Mucosa of rectum (tissue), 2 donors: ENCODE measurements at regions not wholly inside any gene's neighbourhood (a gene's known extent, or its start where the extent isn't known, plus 50 kb on each side); places are given as distances from the start of the nearest gene placed in this dataset.
"Not testable (repeated sequence)": the region's sequence is repeated elsewhere in the genome, so short reads cannot be mapped to it uniquely, and the experiment has no call there.

Experiments
- H3K27ac ChIP-seq, 2 donors: one replicate each; pipeline ENCODE4 v1.7.0; 2013; ENCODE audit warnings: inconsistent platforms in 2 of 2, low read depth in 2 of 2, low read length in 2 of 2
- H3K27me3 ChIP-seq, 2 donors: one replicate each; pipeline ENCODE4 v1.7.0; 2013; ENCODE audit warnings: low read length in 2 of 2; ENCODE audit not compliant: control insufficient read depth in 2 of 2, insufficient read depth in 2 of 2
- H3K36me3 ChIP-seq, 2 donors: one replicate each; pipeline ENCODE4 v1.7.0; 2013; ENCODE audit warnings: low read length in 2 of 2; ENCODE audit not compliant: control insufficient read depth in 2 of 2, insufficient read depth in 2 of 2
- H3K4me1 ChIP-seq, 2 donors: one replicate each; pipeline ENCODE4 v1.7.0; 2013; ENCODE audit warnings: low read length in 2 of 2, mild to moderate bottlenecking in 1 of 2; ENCODE audit not compliant: control insufficient read depth in 2 of 2, insufficient read depth in 2 of 2
- H3K4me3 ChIP-seq, 2 donors: one replicate each; pipeline ENCODE4 v1.7.0; 2013; ENCODE audit warnings: low read length in 2 of 2
- H3K9ac ChIP-seq, 2 donors: one replicate each; pipeline ENCODE4 v1.7.0; 2013; ENCODE audit warnings: low read length in 2 of 2, low read depth in 1 of 2, mild to moderate bottlenecking in 1 of 2
- H3K9me3 ChIP-seq, 2 donors: one replicate each; pipeline ENCODE4 v1.7.0; 2013; ENCODE audit warnings: low read length in 2 of 2; ENCODE audit not compliant: control insufficient read depth in 2 of 2
- donor health status: healthy.
- donor health status: Normal muscosa, but diverticular disease.

GRCh38 chr5:134471858-134472449, 53.5 kb upstream of the JADE2 start:
- H3K27me3 ChIP-seq, H3K9ac ChIP-seq, H3K4me1 ChIP-seq, H3K9me3 ChIP-seq, H3K4me3 ChIP-seq, H3K36me3 ChIP-seq, H3K27ac ChIP-seq: not testable (repeated sequence)

DNA sequence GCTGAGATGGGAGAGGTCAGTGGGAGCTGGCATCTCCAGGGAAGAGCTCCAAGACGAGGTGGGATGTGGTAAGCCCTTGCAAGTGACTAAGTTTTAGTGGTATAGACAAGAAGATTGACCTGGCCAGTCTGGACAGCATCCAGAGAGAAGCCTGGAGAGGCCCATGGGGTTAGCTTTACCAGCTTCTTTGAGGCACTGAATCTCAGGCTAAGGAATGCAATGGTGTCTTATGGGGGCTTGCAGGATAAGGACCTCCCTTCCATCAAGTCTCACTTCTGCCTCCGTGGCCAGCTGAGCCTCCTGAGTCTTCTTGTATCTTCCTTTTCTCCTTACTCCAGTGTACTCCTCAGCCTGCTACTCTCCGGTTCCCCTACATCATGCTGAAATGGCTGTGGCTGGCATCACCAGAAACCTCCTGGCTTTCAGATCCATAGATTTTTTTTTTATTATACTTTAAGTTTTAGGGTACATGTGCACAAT, 56.5 kb upstream of the JADE2 start:
- H3K9me3 ChIP-seq = no peaks in the 10 kb centered on the region
- no peak overlapping the region for H3K27ac ChIP-seq
- H3K4me1 ChIP-seq = peaks cover 21 to 24% of the 10 kb centered on the region in 2 donors
- H3K36me3 ChIP-seq = no peaks in the 10 kb centered on the region
- H3K9ac ChIP-seq = peak overlapping the region in 1 of 2 donors; percentile 33
- no peak overlapping the region for H3K4me3 ChIP-seq
- no peaks in the 10 kb centered on the region for H3K27me3 ChIP-seq

DNA sequence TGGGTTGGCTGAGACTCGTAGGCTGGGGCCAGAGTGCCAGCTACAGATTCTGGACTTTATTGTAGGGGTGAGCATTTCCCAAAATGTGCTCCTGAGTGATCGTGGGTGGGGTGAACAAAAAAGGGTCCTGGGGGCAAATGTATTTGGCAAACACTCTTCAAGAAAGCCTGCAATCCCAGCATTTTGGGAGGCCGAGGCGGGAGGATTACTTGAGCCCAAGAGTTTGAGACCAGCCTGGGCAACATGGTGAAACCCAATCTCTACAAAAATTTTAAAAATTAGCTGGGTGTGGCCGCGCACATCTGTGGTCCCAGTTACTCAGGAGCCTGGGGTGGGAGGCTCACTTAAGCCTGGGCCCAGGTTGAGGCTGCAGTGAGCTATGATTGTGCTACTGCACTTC, 55.5 kb upstream of the CDKN2AIPNL start:
- no peaks in the 10 kb centered on the region for H3K27me3 ChIP-seq
- H3K4me1 ChIP-seq = peaks cover 21 to 24% of the 10 kb centered on the region in 2 donors
- H3K9me3 ChIP-seq = no peaks in the 10 kb centered on the region
- H3K36me3 ChIP-seq = no peaks in the 10 kb centered on the region
- peak overlapping the region; percentile 59 to 79 for H3K4me3 ChIP-seq
- peak overlapping the region; percentile 85 to 86 for H3K9ac ChIP-seq
- peak overlapping the region; percentile 98 to 99 for H3K27ac ChIP-seq

DNA sequence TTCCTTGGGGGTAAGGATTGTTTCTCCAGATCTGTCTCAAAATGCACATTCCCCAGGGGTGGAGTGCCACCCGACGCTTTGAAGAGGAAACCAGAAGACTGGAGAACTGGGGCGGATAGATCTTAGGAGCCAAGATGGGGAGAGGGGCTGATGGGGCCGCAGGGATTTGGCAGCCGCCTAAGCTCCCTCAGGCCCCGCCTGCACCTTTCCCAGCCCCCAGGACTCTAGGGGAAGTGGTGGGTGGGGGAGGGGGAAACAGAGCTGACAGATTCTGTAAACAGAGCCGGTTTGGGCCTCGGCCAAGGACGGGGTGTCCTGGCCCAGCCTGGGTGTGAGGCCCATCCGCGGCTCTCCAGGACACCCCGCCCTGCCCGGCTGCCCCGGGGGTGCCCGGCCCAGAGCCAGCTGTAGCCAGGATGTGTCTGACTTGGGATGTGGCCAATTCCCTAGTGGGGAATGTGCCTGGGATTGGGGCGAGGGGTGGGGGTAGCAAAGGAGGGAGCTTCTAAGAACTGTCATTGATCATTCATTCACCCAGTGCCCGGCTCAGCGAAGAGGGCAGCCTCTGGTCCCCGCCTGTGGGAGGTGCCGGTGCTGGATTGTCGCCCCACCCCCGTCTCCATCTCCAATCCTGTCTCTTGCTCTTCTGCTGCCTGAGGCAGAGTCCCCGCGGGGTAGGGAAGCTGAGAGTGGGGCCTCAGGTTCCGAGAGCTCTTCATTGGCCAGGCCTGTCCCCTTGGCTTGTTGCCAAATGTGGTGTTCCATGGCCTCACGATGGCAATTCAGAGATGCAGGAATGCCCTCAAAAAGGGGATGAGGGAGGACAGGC, 54.8 kb upstream of the CDKN2AIPNL start:
- peak overlapping the region; percentile 85 to 86 for H3K9ac ChIP-seq

DNA sequence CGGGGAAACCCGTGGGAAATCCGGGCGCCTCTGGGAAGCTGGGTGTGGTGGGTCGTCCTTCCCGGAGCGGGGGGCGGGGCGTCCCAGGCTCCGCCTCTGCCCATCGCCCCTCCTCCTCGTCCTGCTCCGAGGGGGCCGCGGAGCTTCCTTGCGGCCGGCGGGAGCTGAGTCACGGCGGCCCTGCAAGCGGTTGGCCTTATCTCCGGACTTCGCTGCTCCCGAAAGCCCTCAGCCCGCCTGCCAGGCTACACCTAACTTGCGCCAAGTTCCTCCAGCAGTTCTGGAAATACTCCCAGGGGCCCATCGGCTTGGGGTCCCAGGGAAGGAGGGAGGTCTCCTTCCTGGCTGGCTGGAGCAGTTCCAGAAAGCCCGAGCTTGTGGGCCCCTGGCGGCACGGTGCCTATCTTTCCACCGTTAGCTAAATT, 54.1 kb upstream of the CDKN2AIPNL start:
- H3K9ac ChIP-seq = peak overlapping the region; percentile 85 to 86
- peak overlapping the region; percentile 59 to 79 for H3K4me3 ChIP-seq
- no peaks in the 10 kb centered on the region for H3K27me3 ChIP-seq
- no peaks in the 10 kb centered on the region for H3K36me3 ChIP-seq
- no peaks in the 10 kb centered on the region for H3K9me3 ChIP-seq
- H3K4me1 ChIP-seq = peaks cover 21 to 24% of the 10 kb centered on the region in 2 donors
- peak overlapping the region; percentile 98 to 99 for H3K27ac ChIP-seq

More for the DNA sequence above, 54.8 kb upstream of the CDKN2AIPNL start:
- H3K4me1 ChIP-seq = peaks cover 21 to 24% of the 10 kb centered on the region in 2 donors
- peak overlapping the region; percentile 98 to 99 for H3K27ac ChIP-seq
- no peaks in the 10 kb centered on the region for H3K36me3 ChIP-seq
- H3K9me3 ChIP-seq = no peaks in the 10 kb centered on the region
- H3K4me3 ChIP-seq = peak overlapping the region; percentile 59 to 79
- H3K27me3 ChIP-seq = no peaks in the 10 kb centered on the region

GRCh38 chr5:134464988-134465815, 53.5 kb upstream of the CDKN2AIPNL start:
- Histone ChIP-seq H3K27me3 (no peaks in the 10 kb centered on the region), H3K4me1 (peaks cover 21 to 24% of the 10 kb centered on the region in 2 donors), H3K36me3 (no peaks in the 10 kb centered on the region), H3K9me3 (no peaks in the 10 kb centered on the region), H3K9ac (peak overlapping the region; percentile 48 to 85), H3K4me3 (peak overlapping the region; percentile 59 to 79), H3K27ac (peak overlapping the region; percentile 98 to 99)

- H3K4me3 ChIP-seq = no peak overlapping the region
- no peaks in the 10 kb centered on the region for H3K36me3 ChIP-seq
- H3K9me3 ChIP-seq = no peaks in the 10 kb centered on the region
- H3K27ac ChIP-seq = no peak overlapping the region
- H3K4me1 ChIP-seq = peaks cover 21 to 26% of the 10 kb centered on the region in 2 donors
- no peaks in the 10 kb centered on the region for H3K27me3 ChIP-seq
- no peak overlapping the region for H3K9ac ChIP-seq
Measured at GRCh38 chr5:134463991-134464760, 52.5 kb upstream of the CDKN2AIPNL start.

DNA sequence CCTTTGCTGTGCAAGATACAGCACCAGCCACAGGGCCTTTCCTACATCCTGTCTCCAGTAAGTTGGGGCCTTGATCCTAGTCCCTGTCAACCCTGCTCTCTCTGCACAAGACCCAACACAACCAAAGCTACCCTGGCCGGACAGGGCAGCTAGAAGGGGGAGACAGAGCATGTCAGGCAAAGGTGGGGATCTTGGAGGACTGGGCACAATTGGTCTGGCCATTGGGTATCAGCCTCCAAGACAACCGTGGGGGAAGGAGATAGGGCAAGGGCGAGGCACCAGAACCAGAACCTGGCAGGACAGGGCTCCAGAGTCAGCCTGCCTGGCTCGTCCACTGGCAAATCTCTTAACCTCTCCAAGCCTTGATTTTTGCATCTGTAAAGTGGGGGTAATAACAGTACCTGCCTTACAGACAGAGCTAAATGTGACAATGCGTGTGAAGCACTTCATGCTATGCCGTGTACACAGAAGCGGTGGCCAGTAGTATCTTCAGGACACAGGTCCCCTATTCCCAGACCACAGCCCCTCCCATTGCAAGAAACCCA, 51.6 kb upstream of the CDKN2AIPNL start:
- Histone ChIP-seq H3K27me3 (no peaks in the 10 kb centered on the region), H3K27ac (no peak overlapping the region), H3K4me1 (peaks cover 21 to 26% of the 10 kb centered on the region in 2 donors), H3K9ac (no peak overlapping the region), H3K4me3 (no peak overlapping the region), H3K36me3 (no peaks in the 10 kb centered on the region), H3K9me3 (no peaks in the 10 kb centered on the region)

- Histone ChIP-seq H3K9ac (no peak overlapping the region), H3K27me3 (no peaks in the 10 kb centered on the region), H3K27ac (no peak overlapping the region), H3K9me3 (no peaks in the 10 kb centered on the region), H3K36me3 (no peaks in the 10 kb centered on the region), H3K4me1 (peaks cover 21 to 26% of the 10 kb centered on the region in 2 donors), H3K4me3 (no peak overlapping the region)
Measured at GRCh38 chr5:134462761-134463160, 51.1 kb upstream of the CDKN2AIPNL start.
